ENCODE measurements at regions not wholly inside any gene's neighbourhood (a gene's known extent, or its start where the extent isn't known, plus 50 kb on each side); places are given as distances from the start of the nearest gene placed in this dataset.
A peak's percentile ranks its signal among the peaks of the same experiment; 100 is the strongest.
"Not testable (repeated sequence)": the region's sequence is repeated elsewhere in the genome, so short reads cannot be mapped to it uniquely, and the experiment has no call there.

- no peak for DNase-seq
These were observed 413.6 kb upstream of the ESRRG start for GRCh38 chr1:217136895-217137205.

- no peak for DNase-seq
These were observed 413.0 kb upstream of the ESRRG start for GRCh38 chr1:217135987-217136894.

- no peak for DNase-seq
These were observed 412.3 kb upstream of the ESRRG start for GRCh38 chr1:217135569-217135915.

DNA sequence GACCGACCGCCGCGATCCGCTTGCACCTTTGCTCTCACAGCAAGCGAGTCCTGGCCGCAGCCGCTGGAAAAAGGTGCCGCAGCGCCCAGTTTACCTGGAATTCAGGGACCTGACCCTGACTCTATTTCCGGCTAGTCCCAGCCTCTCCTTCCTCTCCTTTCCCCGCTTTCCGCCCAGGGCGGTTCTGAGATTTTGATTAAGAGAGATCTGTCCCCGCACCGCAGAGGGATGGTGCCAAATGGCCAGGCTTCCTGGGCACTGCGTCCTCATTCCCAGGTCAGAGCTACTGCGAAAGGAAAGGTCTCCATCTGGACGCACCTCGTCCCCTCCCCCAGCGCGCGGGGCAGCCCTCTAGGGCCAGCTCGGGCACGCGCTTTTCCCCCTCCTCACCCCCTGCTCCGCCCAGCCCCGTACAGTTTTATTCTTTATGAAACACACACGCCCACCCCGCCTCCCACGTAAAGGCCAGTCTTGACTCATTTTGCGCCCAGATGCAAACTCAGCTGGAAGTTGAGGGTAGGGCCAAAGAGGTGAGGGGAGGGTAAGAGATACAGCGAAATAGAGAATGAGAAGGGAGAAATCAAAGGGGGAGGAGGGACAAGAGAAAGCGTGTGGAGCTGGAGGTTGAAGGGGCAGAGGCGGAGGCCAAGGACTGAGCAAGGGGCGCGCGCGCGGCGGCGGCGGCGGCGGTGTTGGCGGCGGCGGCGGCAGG is 411.8 kb upstream of the ESRRG start:
- DNase-seq: no peak

GRCh38 chr1:217133958-217134856 is 411.0 kb upstream of the ESRRG start:
- peak; percentile 3 for DNase-seq

DNA sequence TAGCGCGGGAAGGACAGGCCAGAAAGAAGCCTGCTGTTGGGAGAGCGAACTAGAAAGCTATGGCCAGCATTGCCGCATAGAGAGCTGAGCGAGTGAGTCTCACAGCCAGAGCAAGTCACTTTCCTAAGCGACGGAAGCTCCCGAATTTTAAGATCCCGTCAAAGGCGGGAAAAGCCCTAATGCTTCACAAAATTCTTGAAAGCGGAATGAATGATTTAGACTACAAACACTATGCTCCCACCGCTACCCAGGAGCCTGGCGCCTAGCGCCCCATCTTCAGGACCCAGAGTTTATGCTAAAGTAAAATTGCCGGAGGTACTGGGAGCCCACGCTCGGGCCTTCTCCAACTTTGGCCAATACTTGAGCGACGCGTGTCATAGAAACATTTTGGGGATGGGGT is 409.9 kb upstream of the ESRRG start:
- DNase-seq: no peak

GRCh38 chr1:217123340-217123739 is 400.1 kb upstream of the ESRRG start:
- not testable (repeated sequence) for DNase-seq

DNA sequence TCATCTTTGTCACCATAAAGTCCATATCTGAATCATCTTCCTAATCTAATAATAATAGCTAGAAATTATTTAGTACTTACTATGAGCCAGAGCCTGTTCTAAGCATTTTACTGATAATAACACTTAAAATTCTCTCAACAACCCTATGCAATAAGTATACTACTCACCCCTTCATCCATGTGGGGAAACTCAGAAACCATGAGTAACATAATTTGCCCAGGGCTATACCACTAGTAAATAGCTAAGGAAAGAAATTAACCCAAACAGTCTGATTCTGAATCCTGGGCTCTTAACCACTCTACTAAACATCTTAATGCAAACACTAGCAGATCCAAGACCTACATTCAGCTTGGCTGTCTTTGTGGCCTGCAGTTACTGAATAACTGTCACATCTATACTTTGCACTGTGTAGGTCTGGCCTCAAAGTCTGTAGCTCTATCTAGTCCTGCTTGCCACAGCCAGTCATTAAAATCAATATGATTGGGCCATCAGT is 394.8 kb upstream of the ESRRG start:
- DNase-seq: no peak

GRCh38 chr1:217115404-217116380 is 392.5 kb upstream of the ESRRG start:
- DNase-seq: no peak

GRCh38 chr1:217109928-217110327 is 386.7 kb upstream of the ESRRG start:
- no peak for DNase-seq

DNA sequence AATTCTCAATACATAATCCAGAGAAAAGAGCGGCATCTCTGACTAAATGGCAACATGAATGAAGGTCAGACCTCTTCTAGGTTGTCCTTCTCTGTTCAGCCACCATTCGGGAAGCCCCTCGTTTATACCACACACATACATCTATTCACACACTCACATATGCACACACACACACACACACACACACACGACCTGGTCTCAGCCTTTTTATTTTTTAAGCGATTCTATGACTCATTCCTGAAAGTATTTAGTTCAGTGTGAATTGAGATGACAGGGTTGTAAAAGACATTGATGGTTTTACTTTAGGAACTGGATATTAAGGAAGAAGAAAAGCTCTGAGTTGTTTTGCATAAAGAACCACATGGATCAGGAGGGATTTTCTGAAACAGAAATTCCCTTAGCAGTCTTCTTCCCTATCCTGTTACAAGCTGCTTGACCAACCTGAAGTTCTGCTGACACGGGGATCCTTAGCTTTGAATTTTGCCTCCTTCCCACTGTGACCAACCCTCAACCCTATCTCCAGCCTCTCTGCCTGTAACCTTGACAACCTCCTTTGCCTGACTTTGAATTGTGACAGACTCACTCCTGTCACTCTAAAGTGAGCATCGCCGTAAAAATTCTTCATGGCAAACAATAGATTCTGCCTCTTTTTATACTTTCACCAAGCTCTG is 383.1 kb upstream of the ESRRG start:
- peak; percentile 3 for DNase-seq

GRCh38 chr1:217105437-217105836 is 382.2 kb upstream of the ESRRG start:
- DNase-seq: no peak

DNA sequence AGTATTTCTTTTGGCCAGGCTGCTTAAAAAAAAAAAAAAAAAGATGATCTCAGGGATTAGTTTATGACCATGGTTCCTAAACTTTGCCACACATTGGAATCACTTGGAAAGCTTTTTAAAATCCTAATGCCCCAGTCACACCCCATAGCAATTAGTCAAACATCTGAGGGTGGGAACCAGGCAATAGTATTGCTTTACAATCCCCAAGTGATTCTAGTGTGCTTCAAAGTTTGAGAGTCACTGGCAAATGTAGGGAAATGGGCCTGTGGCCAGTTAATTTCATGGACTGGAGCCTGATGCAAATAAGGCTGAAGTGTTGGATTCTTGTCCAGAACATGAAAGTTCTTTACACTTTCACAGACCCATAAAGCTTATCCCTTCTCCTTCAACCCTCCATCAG is 374.6 kb upstream of the ESRRG start:
- no peak for DNase-seq

DNA sequence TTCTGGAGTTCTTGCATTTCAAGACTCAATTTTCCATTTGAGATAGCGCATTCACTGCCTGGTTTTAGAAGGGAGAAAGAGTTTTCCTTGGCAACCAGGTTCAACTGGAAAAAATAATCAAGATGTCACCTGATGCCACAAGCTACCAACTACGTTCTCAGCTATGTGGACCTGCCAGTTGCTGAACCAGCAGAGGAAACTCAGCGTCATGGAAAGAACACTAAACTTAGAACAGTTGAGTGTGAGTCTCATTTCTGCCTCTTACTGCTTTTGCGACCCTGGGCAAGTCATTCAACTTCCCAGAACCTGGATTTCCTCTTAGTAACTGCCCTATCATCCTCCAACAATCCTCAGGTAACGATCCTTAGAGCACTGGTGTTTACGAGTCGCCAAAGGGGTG is 373.0 kb upstream of the ESRRG start:
- no peak for DNase-seq

DNA sequence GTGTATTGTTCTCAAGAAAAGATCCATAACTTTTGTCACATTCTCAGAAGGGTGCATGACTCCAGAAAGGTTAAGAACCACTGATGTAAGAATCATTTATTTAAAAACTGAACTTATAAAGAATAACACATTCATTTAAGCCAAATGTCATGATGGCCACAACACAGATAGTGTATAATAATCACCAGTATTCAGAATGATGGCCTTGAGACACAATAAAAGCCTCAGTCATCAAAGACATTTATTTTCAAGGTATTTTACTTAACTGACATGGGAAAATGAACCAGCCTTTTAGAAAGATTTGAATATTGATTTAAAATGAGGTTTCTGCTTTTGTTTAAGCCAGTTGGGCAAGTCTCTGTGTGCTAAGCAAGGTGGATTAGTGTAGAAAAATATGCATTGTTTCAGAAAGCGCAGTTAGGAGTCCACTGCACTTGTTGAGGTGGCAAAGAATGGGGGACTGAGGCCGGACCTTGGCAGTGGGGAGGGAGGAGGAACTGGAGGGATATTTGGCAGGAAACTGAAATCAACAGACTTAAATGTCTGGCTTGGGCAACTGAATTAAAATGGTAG is 371.9 kb upstream of the ESRRG start:
- DNase-seq: no peak

GRCh38 chr1:217091561-217091960 is 368.3 kb upstream of the ESRRG start:
- DNase-seq: no peak

DNA sequence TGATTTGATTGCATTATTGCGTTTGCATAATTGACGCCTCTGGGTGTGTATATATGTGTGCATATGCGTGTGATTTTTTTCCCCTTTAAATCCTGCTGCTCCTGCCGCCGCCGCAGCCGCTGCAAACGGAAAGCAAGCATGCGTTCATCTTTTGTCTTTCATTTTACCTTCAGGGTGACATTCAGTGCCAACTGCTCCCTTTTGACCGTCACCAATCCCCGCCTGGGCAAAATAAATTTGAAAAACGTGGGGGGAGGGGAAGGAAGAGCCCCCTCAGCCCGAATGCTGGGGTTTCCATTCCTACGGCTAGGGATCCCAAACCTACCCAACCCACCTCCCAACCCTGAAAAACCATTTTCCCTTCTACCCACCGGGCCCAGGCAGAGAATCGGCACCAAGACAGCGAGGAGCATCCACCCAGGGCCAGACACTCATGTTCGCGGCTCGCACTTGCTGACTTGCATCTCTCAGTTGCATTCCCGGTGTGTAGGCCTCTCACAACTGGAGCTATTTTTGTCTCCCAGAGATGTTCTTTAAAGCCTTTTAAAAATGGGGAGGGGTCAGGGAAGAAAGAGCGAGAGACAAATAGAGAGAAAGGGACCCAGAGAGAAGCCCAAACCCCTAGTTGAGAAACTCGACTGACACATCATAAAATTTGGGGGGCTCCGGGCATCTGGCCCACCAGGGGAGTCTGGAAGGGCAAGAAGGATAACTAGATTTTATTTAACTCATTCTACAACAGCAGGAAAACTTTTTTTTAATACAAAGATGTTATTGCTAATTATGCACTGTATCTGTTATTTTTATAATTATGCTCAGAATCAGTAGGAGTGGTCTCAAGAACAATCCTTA is 367.1 kb upstream of the ESRRG start:
- no peak for DNase-seq

DNA sequence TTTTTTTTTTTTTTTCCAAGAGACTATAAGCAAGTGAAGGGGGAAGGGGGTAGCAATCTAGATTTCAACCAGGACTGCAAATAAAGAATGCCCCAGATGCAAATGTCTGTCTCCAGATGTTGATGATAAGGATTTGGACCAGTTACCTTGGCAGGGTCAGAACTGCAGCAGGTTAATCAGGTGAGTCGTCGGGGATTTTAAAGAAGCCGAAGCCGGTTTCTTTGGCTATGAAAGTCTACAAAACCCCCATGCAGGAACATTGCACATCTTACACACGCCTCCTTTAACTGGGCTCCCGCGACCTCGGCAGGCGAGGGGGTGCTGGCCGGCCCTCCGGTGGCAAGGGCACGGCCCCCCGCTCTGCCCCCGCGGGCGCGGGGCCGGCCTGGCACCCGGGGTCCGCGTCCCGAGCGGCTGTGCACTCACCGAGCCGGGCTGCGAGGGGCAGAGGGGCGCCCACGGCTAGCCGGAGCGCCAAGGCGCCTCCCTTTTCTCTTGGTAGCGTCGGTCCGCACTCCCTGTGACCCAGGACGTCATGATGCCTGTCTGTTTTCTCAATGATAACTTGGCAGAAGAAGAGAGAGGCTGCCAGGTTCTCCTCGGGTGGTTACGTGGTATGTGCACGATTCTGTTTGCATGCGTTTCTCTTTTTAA is 366.3 kb upstream of the ESRRG start:
- peak; percentile 27 for DNase-seq

- no peak for DNase-seq
These were observed 365.5 kb upstream of the ESRRG start for GRCh38 chr1:217088521-217089284.
